Thoracic aorta (tissue), 2 donors: ENCODE measurements at regions not wholly inside any gene's neighbourhood (a gene's known extent, or its start where the extent isn't known, plus 50 kb on each side); places are given as distances from the start of the nearest gene placed in this dataset.

Source experiments
- ATAC-seq: fragments of 150-250 bp; one replicate; pipeline ENCODE4 v1.8.0; 2017; ENCODE audit warnings: low read depth; ENCODE audit not compliant: insufficient number of reproducible peaks, low FRiP score
- DNase-seq: peaks from one replicate; pipeline ENCODE4 v3.0.0-alpha.2; 2020; ENCODE audit warnings: low spot score
- H3K27ac ChIP-seq, 2 donors: fragments of 200-600 bp; sonication (generic); 1 replicate in 1 of 2; 2 replicates in 1 of 2; pipeline ENCODE4 v1.5.1; 2016; ENCODE audit warnings: mild to moderate bottlenecking in 2 of 2, moderate library complexity in 2 of 2
- H3K27me3 ChIP-seq: fragments of 200-600 bp; sonication (generic); replicated peaks from 2 replicates; pipeline ENCODE4 v1.6.0; 2016; ENCODE audit warnings: mild to moderate bottlenecking; ENCODE audit not compliant: insufficient read depth
- H3K36me3 ChIP-seq: fragments of 200-600 bp; sonication (generic); one replicate; pipeline ENCODE4 v1.5.1; 2016
- H3K4me1 ChIP-seq, 2 donors: fragments of 200-600 bp; sonication (generic); 1 replicate in 1 of 2; 2 replicates in 1 of 2; pipeline versions ENCODE4 v1.5.1 to v1.6.0; 2016; ENCODE audit warnings: low read depth in 2 of 2, mild to moderate bottlenecking in 1 of 2; ENCODE audit not compliant: control insufficient read depth in 1 of 2
- H3K4me3 ChIP-seq: fragments of 200-600 bp; sonication (generic); 2 replicates; pipeline ENCODE4 v1.5.1; 2016; ENCODE audit warnings: mild to moderate bottlenecking
- H3K9me3 ChIP-seq: fragments of 200-600 bp; sonication (generic); 2 replicates; pipeline ENCODE4 v1.5.1; 2016
- TF ChIP-seq, protein P1 (sequence below): fragments of 200-600 bp; sonication (generic); IDR thresholded peaks from one replicate; pipeline ENCODE4 v1.5.1; 2019; ENCODE audit warnings: antibody characterized with exemption

DNA sequence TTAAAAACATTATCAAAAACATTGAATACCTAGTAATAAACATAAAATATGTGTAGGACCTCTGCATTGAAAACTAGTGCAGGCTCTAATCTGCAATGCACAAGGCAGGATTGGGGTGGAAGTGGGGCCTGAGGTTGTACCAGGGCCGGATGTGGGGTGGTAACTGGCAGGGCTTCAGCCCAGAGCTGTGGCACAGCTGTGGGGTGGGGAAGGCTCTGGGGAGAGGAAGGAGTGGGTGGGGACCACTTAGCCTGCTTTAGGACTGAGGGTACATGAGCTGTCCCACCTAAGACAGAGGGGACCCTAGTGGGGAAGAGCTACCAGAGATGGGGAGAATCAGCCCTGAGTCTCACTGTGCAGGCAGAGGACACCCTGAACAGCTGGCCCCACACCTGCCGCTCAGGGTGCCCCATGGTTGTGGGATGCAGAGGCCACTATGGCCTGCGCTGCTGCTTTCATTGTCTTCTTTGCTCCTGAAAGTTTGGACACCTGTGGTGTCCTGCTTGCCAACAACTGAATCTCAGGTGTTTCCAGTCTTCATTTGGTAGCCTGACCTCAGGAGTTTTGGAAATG lies 311.4 kb downstream of the TLE4 start:
- no peak overlapping the region for H3K27ac ChIP-seq
- ATAC-seq = no peak

DNA sequence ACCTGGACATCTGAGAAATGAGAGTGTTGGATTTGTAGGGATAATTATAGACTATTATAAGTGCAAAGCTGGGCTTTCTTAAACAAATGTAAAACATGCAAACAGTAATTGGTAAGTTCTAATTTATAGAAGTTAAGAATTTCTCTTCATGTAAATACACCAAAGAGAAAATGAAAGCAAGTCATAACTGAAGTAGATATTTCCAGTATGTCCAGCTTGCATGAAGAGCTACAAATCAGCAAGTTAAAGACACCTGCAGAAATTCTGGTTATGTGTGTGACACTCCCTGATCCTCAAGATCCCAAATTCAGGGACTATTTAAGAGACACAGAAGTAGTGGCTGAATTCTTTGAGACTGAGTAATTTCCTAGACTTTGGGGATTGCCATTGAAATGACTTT lies 308.9 kb downstream of the TLE4 start:
- Histone ChIP-seq H3K9me3 (no peaks in the 10 kb centered on the region), H3K36me3 (no peaks in the 10 kb centered on the region), H3K4me3 (no peak overlapping the region), H3K4me1 (no peaks in the 10 kb centered on the region), H3K27me3 (no peaks in the 10 kb centered on the region), H3K27ac (no peak overlapping the region)
- no peak for ATAC-seq
- TF ChIP-seq, protein P1, sequence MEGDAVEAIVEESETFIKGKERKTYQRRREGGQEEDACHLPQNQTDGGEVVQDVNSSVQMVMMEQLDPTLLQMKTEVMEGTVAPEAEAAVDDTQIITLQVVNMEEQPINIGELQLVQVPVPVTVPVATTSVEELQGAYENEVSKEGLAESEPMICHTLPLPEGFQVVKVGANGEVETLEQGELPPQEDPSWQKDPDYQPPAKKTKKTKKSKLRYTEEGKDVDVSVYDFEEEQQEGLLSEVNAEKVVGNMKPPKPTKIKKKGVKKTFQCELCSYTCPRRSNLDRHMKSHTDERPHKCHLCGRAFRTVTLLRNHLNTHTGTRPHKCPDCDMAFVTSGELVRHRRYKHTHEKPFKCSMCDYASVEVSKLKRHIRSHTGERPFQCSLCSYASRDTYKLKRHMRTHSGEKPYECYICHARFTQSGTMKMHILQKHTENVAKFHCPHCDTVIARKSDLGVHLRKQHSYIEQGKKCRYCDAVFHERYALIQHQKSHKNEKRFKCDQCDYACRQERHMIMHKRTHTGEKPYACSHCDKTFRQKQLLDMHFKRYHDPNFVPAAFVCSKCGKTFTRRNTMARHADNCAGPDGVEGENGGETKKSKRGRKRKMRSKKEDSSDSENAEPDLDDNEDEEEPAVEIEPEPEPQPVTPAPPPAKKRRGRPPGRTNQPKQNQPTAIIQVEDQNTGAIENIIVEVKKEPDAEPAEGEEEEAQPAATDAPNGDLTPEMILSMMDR = no peak
- no peak for DNase-seq

More for the DNA sequence above, 311.4 kb downstream of the TLE4 start:
- no peak for DNase-seq
- no peaks in the 10 kb centered on the region for H3K36me3 ChIP-seq
- no peaks in the 10 kb centered on the region for H3K9me3 ChIP-seq
- H3K4me1 ChIP-seq = no peaks in the 10 kb centered on the region
- TF ChIP-seq, protein P1 = no peak
- H3K4me3 ChIP-seq = no peak overlapping the region
- no peaks in the 10 kb centered on the region for H3K27me3 ChIP-seq

DNA sequence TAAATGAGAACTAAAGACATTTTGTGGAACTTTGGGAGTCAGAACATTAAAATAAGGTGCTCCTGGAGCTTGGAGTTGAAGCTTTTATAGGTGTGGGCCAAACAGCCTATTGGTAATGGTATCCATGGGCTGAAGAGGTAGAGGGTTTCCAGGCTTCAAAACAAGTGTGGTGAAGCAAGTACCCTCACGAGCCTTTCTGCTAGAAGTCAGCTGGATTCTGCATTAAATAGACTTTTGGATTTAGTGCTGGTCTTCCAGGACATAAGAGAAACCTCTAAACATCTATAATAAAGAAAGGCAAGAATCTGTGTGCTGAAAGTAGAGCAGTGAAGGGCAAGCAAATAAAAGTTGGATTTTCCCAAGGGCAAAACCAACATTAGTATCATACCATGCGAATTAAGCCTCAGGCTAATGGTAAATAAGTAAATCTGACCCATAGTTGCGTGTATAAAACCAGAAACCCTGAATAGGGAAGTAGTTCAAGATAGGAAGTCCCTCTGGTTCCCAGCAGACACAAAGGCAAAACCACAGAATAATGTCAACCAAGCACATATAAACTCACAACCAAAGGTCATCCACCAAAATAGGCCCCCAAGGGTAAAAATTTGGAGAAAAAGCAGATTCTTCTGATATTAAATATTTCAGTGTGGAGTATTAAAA lies 306.3 kb downstream of the TLE4 start:
- DNase-seq (no peak), ATAC-seq (no peak)
- Histone ChIP-seq H3K27ac (no peak overlapping the region), H3K27me3 (no peaks in the 10 kb centered on the region), H3K4me1 (no peaks in the 10 kb centered on the region), H3K9me3 (no peaks in the 10 kb centered on the region), H3K36me3 (no peaks in the 10 kb centered on the region), H3K4me3 (no peak overlapping the region)
- TF ChIP-seq, protein P1 = no peak

DNA sequence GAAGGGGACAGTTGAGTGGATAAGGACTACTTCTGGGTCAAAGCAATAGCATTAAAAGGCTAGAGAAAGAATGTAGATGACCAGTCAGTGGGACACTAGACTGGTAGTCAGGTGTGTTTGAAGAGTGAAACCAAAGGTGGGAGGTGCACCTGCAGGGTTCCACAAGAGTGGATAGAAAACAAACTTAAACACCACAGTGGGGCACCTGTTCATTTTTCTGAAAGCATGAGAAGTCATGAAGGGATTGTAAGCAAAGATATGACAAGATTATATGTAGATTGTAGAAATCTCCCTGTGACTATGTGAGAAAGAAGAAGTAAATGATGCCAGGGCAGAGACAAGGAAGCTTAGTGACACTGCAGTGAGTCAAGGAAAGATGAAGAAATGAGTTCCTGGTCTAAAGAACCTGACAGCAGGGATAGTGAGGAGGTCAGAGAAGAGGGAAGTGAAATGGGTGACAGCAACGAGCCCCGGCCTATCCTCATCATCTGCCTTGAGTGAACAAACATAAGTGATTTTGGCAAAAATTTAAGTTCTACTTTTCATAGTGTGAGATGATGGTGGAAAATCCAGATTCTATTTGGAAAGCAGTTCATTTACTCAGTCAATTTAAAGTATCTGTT lies 296.9 kb downstream of the TLE4 start:
- H3K27ac ChIP-seq = no peak overlapping the region
- no peaks in the 10 kb centered on the region for H3K27me3 ChIP-seq
- H3K4me3 ChIP-seq = no peak overlapping the region
- H3K4me1 ChIP-seq = no peaks in the 10 kb centered on the region
- H3K9me3 ChIP-seq = no peaks in the 10 kb centered on the region
- ATAC-seq = no peak
- no peaks in the 10 kb centered on the region for H3K36me3 ChIP-seq
- DNase-seq = no peak
- TF ChIP-seq, protein P1 = no peak

DNA sequence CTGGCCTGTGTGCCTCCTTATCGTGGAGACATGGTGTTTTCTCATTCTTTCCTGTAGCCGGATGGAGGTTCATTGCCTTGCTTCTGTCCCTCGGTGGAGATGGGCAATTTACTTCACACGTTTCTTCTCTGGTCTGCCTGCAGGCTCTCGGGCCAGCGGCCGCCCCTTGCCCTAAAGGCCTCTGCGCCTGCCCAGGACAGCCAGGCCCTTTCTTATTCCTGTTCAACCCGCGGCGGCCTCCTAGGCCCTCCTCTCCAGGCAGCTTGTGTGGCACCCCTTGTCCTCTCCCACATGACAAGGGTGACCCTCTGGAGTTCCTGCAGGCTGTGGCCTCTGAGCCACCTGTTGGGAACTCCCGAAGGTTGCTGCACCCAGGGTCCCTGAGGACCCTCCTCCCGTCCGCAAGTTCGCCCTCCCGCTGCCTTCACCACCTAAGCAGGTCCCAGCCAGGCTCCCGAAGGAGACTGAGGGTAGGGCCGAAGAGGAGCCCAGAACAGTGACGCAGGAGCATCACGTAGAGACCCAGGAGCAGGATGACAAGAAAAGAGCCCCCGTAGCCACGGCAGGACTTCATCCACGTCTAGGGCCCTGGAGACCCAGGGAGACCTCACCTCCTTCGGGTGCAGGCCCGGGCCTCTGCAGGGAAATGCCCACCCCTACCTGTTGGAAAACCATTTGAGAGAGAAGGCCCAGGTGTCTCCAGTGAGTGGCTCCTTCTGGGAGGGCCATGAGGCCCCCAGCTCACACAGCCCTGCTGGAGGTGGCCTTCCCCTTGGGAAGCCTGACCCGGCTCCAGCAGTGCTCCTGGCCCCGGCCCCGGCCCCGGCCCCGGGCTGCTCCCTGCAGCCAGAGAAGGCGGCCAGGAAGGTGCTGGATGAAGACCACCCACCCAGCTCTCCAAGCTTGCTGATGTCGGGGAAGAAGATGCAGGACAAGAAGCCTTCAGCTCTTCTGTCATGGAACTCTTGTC lies 291.4 kb downstream of the TLE4 start:
- Histone ChIP-seq H3K9me3 (no peaks in the 10 kb centered on the region), H3K27ac (no peak overlapping the region), H3K36me3 (no peaks in the 10 kb centered on the region), H3K4me1 (no peaks in the 10 kb centered on the region), H3K27me3 (no peaks in the 10 kb centered on the region), H3K4me3 (no peak overlapping the region)
- ATAC-seq = no peak
- no peak for DNase-seq
- TF ChIP-seq, protein P1 = no peak
